Lower leg skin (tissue), 3 donors: ENCODE measurements at regions not wholly inside any gene's neighbourhood (a gene's known extent, or its start where the extent isn't known, plus 50 kb on each side); places are given as distances from the start of the nearest gene placed in this dataset.

ENCODE experiments used
- POLR2A ChIP-seq, 2 donors: fragments of 450-650 bp; IDR thresholded peaks; one replicate each; pipeline ENCODE4 v1.6.1; 2016 to 2017; ENCODE audit warnings: antibody characterized with exemption in 2 of 2, mild to moderate bottlenecking in 1 of 2, moderate library complexity in 1 of 2
- TF ChIP-seq, protein P1 (sequence below), 3 donors: fragments of 450-650 bp; IDR thresholded peaks; one replicate each; pipeline ENCODE4 v1.5.1; 2016; ENCODE audit warnings: antibody characterized with exemption in 3 of 3, mild to moderate bottlenecking in 3 of 3, moderate library complexity in 2 of 3

DNA sequence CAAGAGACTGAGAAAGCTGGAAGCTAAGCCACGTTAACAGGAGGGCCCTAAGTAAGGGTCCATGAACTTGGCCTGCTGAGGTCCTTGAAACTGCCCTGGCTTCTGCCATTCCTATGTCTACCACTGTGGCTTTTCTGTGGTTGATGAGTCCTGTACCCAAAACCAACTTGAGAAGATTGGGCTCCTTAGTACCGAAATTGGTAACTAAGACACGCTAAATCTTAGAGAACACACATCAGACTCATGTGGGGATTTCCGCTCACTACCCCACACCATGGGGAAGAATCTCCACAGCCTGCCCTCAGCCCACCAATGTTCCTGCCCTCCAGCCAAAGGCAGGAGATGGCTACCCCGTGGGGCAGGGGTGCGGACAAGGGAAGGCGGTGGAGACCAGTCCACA is 232.9 kb downstream of the SPTSSA start:
- TF ChIP-seq, protein P1, sequence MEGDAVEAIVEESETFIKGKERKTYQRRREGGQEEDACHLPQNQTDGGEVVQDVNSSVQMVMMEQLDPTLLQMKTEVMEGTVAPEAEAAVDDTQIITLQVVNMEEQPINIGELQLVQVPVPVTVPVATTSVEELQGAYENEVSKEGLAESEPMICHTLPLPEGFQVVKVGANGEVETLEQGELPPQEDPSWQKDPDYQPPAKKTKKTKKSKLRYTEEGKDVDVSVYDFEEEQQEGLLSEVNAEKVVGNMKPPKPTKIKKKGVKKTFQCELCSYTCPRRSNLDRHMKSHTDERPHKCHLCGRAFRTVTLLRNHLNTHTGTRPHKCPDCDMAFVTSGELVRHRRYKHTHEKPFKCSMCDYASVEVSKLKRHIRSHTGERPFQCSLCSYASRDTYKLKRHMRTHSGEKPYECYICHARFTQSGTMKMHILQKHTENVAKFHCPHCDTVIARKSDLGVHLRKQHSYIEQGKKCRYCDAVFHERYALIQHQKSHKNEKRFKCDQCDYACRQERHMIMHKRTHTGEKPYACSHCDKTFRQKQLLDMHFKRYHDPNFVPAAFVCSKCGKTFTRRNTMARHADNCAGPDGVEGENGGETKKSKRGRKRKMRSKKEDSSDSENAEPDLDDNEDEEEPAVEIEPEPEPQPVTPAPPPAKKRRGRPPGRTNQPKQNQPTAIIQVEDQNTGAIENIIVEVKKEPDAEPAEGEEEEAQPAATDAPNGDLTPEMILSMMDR (IDR thresholded peaks at IDR 0.05) = no peak
- TF ChIP-seq POLR2A (IDR thresholded peaks at IDR 0.05) = no peak
